OCI-LY1 (cell line): ENCODE measurements at regions not wholly inside any gene's neighbourhood (a gene's known extent, or its start where the extent isn't known, plus 50 kb on each side); places are given as distances from the start of the nearest gene placed in this dataset.

Experiments used
- H2AFZ ChIP-seq: fragments of 200-600 bp; sonication (generic), shearing (Covaris generic); 2 replicates; pipeline ENCODE4 v1.6.0; 2014; ENCODE audit warnings: antibody characterized with exemption, mild to moderate bottlenecking, low read length
- H3F3A ChIP-seq: fragments of 200-600 bp; sonication (generic), shearing (Covaris generic); 2 replicates; pipeline ENCODE4 v1.6.0; 2014; ENCODE audit warnings: mild to moderate bottlenecking, antibody characterized with exemption, low read length, moderate library complexity; ENCODE audit not compliant: insufficient read depth
- H3K27ac ChIP-seq: fragments of 200-600 bp; sonication (generic); 2 replicates; pipeline ENCODE4 v1.5.1; 2014; ENCODE audit warnings: low read length, mixed run types, mild to moderate bottlenecking, low read depth; ENCODE audit not compliant: poor library complexity, severe bottlenecking
- H3K27me3 ChIP-seq: fragments of 200-600 bp; sonication (generic); 2 replicates; pipeline ENCODE4 v1.6.0; 2014; ENCODE audit warnings: antibody characterized with exemption, mild to moderate bottlenecking, low read length, moderate library complexity; ENCODE audit not compliant: insufficient read depth
- H3K36me3 ChIP-seq: fragments of 200-600 bp; sonication (generic); 2 replicates; pipeline ENCODE4 v1.6.1; 2014; ENCODE audit warnings: mild to moderate bottlenecking, antibody characterized with exemption, low read length, moderate library complexity, mixed read lengths; ENCODE audit not compliant: insufficient read depth
- H3K4me1 ChIP-seq: fragments of 200-600 bp; sonication (generic); 2 replicates; pipeline ENCODE4 v1.5.1; 2014; ENCODE audit warnings: mild to moderate bottlenecking, low read length, moderate library complexity; ENCODE audit not compliant: insufficient read depth, severe bottlenecking
- H3K4me2 ChIP-seq: fragments of 200-600 bp; sonication (generic), shearing (Covaris generic); 2 replicates; pipeline ENCODE4 v1.6.1; 2014; ENCODE audit warnings: low read length
- H3K4me3 ChIP-seq: fragments of 200-600 bp; sonication (generic); 2 replicates; pipeline ENCODE4 v1.5.1; 2014; ENCODE audit warnings: low read length, low read depth, mild to moderate bottlenecking, mixed read lengths; ENCODE audit not compliant: poor library complexity, severe bottlenecking
- H3K79me2 ChIP-seq: fragments of 200-600 bp; shearing (Covaris generic); 2 replicates; pipeline ENCODE4 v1.6.1; 2016; ENCODE audit warnings: mixed run types, low read length, mixed read lengths; ENCODE audit not compliant: insufficient read depth
- H3K9ac ChIP-seq: fragments of 200-600 bp; sonication (generic), shearing (Covaris generic); 2 replicates; pipeline ENCODE4 v1.6.1; 2014; ENCODE audit warnings: mild to moderate bottlenecking, low read length, mixed read lengths
- H3K9me2 ChIP-seq: fragments of 200-600 bp; sonication (generic), shearing (Covaris generic); 2 replicates; pipeline ENCODE4 v1.6.1; 2014; ENCODE audit warnings: low read depth, mild to moderate bottlenecking, low read length, mixed read lengths
- H3K9me3 ChIP-seq: fragments of 200-600 bp; shearing (Covaris generic); 2 replicates; pipeline ENCODE4 v1.6.1; 2014; ENCODE audit warnings: low read length, mixed read lengths
- H4K20me1 ChIP-seq: fragments of 200-600 bp; sonication (generic), shearing (Covaris generic); 2 replicates; pipeline ENCODE4 v1.6.0; 2016; ENCODE audit warnings: mild to moderate bottlenecking, low read length; ENCODE audit not compliant: insufficient read depth
- CTCF ChIP-seq: fragments of 200-600 bp; sonication (generic), shearing (Covaris generic); IDR thresholded peaks from 2 replicates; pipeline ENCODE4 v1.5.1; 2017; ENCODE audit warnings: mild to moderate bottlenecking, antibody characterized with exemption, low read length, moderate library complexity, mixed read lengths
- EZH2 ChIP-seq: fragments of 200-600 bp; sonication (generic), shearing (Covaris generic); IDR thresholded peaks from 2 replicates; pipeline ENCODE4 v1.8.0; 2017; ENCODE audit warnings: borderline replicate concordance, mixed run types, mild to moderate bottlenecking, antibody characterized with exemption, low read length, moderate library complexity, mixed read lengths

GRCh38 chr10:131493432-131493831 is 181.9 kb upstream of the TCERG1L start:
- Histone ChIP-seq H3K79me2 (no peaks in the 10 kb centered on the region), H3K4me2 (no peak overlapping the region), H3K4me1 (no peaks in the 10 kb centered on the region), H3K27me3 (no peaks in the 10 kb centered on the region), H3K9me3 (no peaks in the 10 kb centered on the region), H2AFZ (no peak overlapping the region), H3K9me2 (no peaks in the 10 kb centered on the region), H3K4me3 (no peak overlapping the region), H4K20me1 (no peaks in the 10 kb centered on the region), H3F3A (no peaks in the 10 kb centered on the region), H3K27ac (no peak overlapping the region), H3K36me3 (no peaks in the 10 kb centered on the region), H3K9ac (no peak overlapping the region)
- TF ChIP-seq CTCF (no peak), EZH2 (no peak)

GRCh38 chr10:131494451-131494850 is 182.9 kb upstream of the TCERG1L start:
- no peaks in the 10 kb centered on the region for H3K4me1 ChIP-seq
- no peaks in the 10 kb centered on the region for H3K79me2 ChIP-seq
- H3K36me3 ChIP-seq, result no peaks in the 10 kb centered on the region
- no peak overlapping the region for H3K4me2 ChIP-seq
- H4K20me1 ChIP-seq, result no peaks in the 10 kb centered on the region
- TF ChIP-seq EZH2 (no peak), CTCF (no peak)
- no peaks in the 10 kb centered on the region for H3K27me3 ChIP-seq
- H3K4me3 ChIP-seq, result no peak overlapping the region
- no peaks in the 10 kb centered on the region for H3K9me2 ChIP-seq
- H3K9me3 ChIP-seq, result no peaks in the 10 kb centered on the region
- H2AFZ ChIP-seq, result no peak overlapping the region
- no peaks in the 10 kb centered on the region for H3F3A ChIP-seq
- no peak overlapping the region for H3K27ac ChIP-seq
- H3K9ac ChIP-seq, result no peak overlapping the region

- TF ChIP-seq CTCF (no peak), EZH2 (no peak)
- H3K9ac ChIP-seq, result no peak overlapping the region
- H3F3A ChIP-seq, result no peaks in the 10 kb centered on the region
- H3K4me3 ChIP-seq, result no peak overlapping the region
- H3K27me3 ChIP-seq, result no peaks in the 10 kb centered on the region
- H3K9me2 ChIP-seq, result no peaks in the 10 kb centered on the region
- H3K27ac ChIP-seq, result no peak overlapping the region
- no peaks in the 10 kb centered on the region for H3K79me2 ChIP-seq
- H3K4me2 ChIP-seq, result no peak overlapping the region
- H4K20me1 ChIP-seq, result no peaks in the 10 kb centered on the region
- no peaks in the 10 kb centered on the region for H3K9me3 ChIP-seq
- no peaks in the 10 kb centered on the region for H3K4me1 ChIP-seq
- H3K36me3 ChIP-seq, result no peaks in the 10 kb centered on the region
- no peak overlapping the region for H2AFZ ChIP-seq
Observed at GRCh38 chr10:131495224-131495623, 183.7 kb upstream of the TCERG1L start.
